OCI-LY7 (cell line): ENCODE measurements at regions not wholly inside any gene's neighbourhood (a gene's known extent, or its start where the extent isn't known, plus 50 kb on each side); places are given as distances from the start of the nearest gene placed in this dataset.
"Not testable (repeated sequence)": the region's sequence is repeated elsewhere in the genome, so short reads cannot be mapped to it uniquely, and the experiment has no call there.

Experiments used
- CTCF ChIP-seq: fragments of 200-600 bp; sonication (generic); conservative IDR thresholded peaks from 2 replicates; pipeline ENCODE4 v1.5.1; 2014; ENCODE audit warnings: mild to moderate bottlenecking, antibody characterized with exemption, low read length, moderate library complexity, mixed read lengths
- EZH2phosphoT487 ChIP-seq: fragments of 200-600 bp; sonication (generic); IDR thresholded peaks from 2 replicates; pipeline ENCODE4 v1.6.1; 2018; ENCODE audit warnings: low read depth, borderline replicate concordance, mild to moderate bottlenecking, mixed run types, antibody characterized with exemption, low read length, moderate library complexity, mixed read lengths

DNA sequence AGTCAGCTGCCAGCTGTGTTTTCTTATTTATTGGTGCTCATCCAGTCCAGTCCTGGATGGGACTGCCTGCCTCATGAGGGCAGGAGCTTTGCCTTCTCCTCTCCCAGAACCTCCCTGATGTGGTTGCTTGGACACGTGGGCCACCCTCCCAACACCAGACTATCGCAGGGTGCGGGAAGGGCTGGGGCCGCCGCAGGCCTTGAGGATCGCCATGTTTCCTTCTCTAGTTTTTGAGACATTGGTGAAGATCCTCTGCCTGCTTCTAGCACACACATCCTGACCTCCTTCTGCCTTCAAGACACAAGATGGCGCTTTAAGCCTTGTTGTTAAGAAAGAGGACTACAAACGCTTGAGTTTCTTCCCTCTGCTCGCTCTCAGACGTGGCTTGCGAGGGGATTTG is 2937.0 kb downstream of the RPIA start:
- not testable (repeated sequence) for TF ChIP-seq CTCF, EZH2phosphoT487
